ENCODE measurements at regions not wholly inside any gene's neighbourhood (a gene's known extent, or its start where the extent isn't known, plus 50 kb on each side); places are given as distances from the start of the nearest gene placed in this dataset.

DNA sequence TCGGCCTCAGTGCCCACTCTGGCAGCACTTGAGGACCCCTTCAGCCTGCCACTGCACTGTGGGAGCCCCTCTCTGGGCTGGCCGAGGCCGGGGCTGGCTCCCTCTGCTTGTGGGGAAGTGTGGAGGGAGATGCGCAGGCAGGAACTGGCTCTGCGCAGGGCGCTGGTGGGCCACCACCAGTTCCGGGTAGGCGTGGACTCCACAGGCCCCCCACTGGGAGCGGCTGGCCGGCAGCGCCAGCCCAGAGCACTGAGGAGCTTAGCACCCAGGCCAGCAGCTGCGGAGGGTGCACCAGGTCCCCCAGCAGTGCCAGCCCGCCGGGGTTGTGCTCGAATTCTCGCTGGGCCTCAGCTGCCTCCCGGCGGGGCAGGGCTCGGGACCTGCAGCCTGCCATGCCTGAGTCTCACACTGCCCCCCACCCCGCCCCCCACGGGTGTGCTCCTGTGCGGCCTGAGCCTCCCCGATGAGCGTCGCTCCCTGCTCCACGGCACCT is 216.9 kb upstream of the TACR3 start:
- Mint-ChIP-seq H3K36me3 (ENCODE audit: low read depth) (no peaks in the 10 kb centered on the region), H3K27ac (no peak overlapping the region), H3K4me1 (no peaks in the 10 kb centered on the region), H3K27me3 (peaks cover 2% of the 10 kb centered on the region), H3K9me3 (no peaks in the 10 kb centered on the region), H3K4me3 (no peak overlapping the region)
- ATAC-seq (no peak), DNase-seq (no peak)

GRCh38 chr4:103934178-103934789 is 214.5 kb upstream of the TACR3 start:
- Mint-ChIP-seq H3K36me3 (ENCODE audit: low read depth) (no peaks in the 10 kb centered on the region), H3K4me1 (no peaks in the 10 kb centered on the region), H3K4me3 (no peak overlapping the region), H3K9me3 (no peaks in the 10 kb centered on the region), H3K27ac (no peak overlapping the region), H3K27me3 (peaks cover 2% of the 10 kb centered on the region)
- no peak for ATAC-seq
- DNase-seq: peak; percentile 3

DNA sequence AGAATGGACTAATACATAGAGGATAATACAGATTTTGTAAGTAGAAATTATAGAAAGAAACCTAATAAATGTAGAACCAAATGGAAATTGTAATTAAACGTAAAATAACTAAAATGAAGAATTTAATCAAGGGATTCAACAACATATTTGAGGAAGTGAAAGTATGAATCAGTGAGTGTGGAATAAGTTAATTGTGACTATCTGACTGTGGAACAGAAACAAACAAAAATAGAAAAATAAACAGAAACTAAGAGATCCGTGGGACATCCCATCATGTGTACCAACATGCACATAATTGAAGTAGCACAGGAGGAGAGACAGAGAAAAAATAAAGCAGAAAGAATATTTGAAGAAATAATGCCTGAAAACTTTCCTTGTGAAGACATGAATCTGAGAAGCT is 208.6 kb upstream of the TACR3 start:
- no peak for ATAC-seq

GRCh38 chr4:103923551-103923950 is 203.8 kb upstream of the TACR3 start:
- Mint-ChIP-seq H3K36me3 (ENCODE audit: low read depth) (no peaks in the 10 kb centered on the region), H3K27ac (no peak overlapping the region), H3K9me3 (no peaks in the 10 kb centered on the region), H3K27me3 (no peaks in the 10 kb centered on the region), H3K4me3 (no peak overlapping the region), H3K4me1 (no peaks in the 10 kb centered on the region)
- ATAC-seq (no peak), DNase-seq (no peak)

More for the DNA sequence above, 208.6 kb upstream of the TACR3 start:
- Mint-ChIP-seq H3K27ac (no peak overlapping the region), H3K36me3 (ENCODE audit: low read depth) (no peaks in the 10 kb centered on the region), H3K27me3 (no peaks in the 10 kb centered on the region), H3K9me3 (no peaks in the 10 kb centered on the region), H3K4me1 (no peaks in the 10 kb centered on the region), H3K4me3 (no peak overlapping the region)
- DNase-seq: no peak

DNA sequence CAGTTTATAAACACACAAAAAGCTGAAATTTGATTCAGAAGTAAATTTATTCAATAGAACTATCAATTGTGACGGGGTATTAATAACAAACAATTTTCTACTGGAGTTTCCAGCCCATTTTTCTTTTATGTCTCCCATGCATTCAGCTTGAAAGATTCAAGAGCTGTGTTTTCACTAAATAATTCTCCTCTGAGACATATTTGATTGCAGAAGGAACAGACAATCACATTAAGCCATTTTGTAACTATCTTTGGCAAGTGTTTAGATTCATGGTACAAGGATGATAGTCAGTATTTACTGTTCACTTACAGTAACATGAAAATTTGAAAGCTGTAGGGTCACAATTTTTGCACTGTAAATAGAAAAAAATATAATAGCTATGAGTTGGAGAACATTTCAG is 198.4 kb upstream of the TACR3 start:
- Mint-ChIP-seq H3K27me3 (peaks cover 2% of the 10 kb centered on the region), H3K36me3 (ENCODE audit: low read depth) (no peaks in the 10 kb centered on the region), H3K9me3 (no peaks in the 10 kb centered on the region), H3K27ac (no peak overlapping the region), H3K4me1 (no peaks in the 10 kb centered on the region), H3K4me3 (no peak overlapping the region)
- ATAC-seq (no peak), DNase-seq (no peak)

DNA sequence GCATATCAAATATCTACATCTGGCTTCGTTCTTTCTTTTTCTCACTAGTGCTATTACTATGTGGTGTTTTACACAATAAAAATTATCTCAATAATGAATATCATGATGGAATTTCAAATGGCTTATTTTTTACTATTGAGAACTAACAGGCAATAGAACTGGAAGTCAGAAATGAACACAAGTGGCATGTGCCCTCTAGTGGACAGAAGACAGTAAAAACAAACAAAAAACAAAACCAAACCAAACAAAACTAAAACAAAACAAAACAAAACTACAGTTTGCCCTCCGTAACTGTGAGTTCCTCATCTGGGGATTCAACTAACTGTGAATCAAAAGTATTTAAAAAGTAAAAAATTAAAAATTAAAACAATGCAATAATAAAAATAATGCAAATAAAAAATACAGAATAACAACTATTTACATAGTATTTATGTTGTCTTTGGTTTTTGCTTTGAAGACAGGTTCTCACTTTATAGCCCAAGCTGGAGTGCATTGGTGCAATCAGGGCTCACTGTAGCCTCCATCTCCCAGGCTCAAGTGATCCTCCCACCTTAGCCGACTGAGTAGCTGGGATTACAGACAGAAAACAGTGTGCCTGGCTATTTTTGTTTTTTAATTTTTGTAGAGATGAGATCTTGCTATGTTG is 195.6 kb upstream of the TACR3 start:
- no peak for DNase-seq
- H3K4me3 Mint-ChIP-seq: no peak overlapping the region

GRCh38 chr4:103907414-103907813 is 187.6 kb upstream of the TACR3 start:
- no peaks in the 10 kb centered on the region for H3K9me3 Mint-ChIP-seq
- no peak overlapping the region for H3K4me3 Mint-ChIP-seq
- ATAC-seq (no peak), DNase-seq (no peak)
- H3K27me3 Mint-ChIP-seq: no peaks in the 10 kb centered on the region
- no peaks in the 10 kb centered on the region for H3K4me1 Mint-ChIP-seq
- no peak overlapping the region for H3K27ac Mint-ChIP-seq
- no peaks in the 10 kb centered on the region for H3K36me3 Mint-ChIP-seq (ENCODE audit: low read depth)

More for the DNA sequence above, 195.6 kb upstream of the TACR3 start:
- H3K27ac Mint-ChIP-seq: no peak overlapping the region
- H3K4me1 Mint-ChIP-seq: no peaks in the 10 kb centered on the region
- peaks cover 2% of the 10 kb centered on the region for H3K27me3 Mint-ChIP-seq
- H3K9me3 Mint-ChIP-seq: no peaks in the 10 kb centered on the region
- no peak for ATAC-seq
- H3K36me3 Mint-ChIP-seq (ENCODE audit: low read depth): no peaks in the 10 kb centered on the region

GRCh38 chr4:103904123-103904522 is 184.3 kb upstream of the TACR3 start:
- peaks cover 6% of the 10 kb centered on the region for H3K9me3 Mint-ChIP-seq
- no peak overlapping the region for H3K27ac Mint-ChIP-seq
- H3K36me3 Mint-ChIP-seq (ENCODE audit: low read depth): no peaks in the 10 kb centered on the region
- no peaks in the 10 kb centered on the region for H3K27me3 Mint-ChIP-seq
- no peaks in the 10 kb centered on the region for H3K4me1 Mint-ChIP-seq
- DNase-seq: no peak
- no peak for ATAC-seq
- no peak overlapping the region for H3K4me3 Mint-ChIP-seq

DNA sequence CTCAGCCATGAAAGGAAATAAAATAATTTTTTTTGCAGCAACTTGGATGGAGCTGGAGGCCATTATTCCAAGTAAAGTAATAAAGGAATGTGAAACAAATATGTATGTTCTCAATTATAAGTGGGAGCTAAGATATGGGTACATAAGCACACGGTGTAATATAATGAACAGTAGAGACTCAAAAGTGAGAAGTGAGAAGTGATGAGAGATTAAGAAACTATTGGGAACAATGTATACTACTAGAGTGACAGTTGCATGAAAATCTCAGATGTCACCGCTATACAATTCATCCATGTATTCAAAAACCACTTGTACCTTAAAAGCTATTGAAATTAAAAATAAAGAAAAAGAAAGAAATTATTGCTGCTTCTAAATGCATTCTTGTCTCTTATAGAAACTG is 182.9 kb upstream of the TACR3 start:
- no peaks in the 10 kb centered on the region for H3K36me3 Mint-ChIP-seq (ENCODE audit: low read depth)
- H3K4me1 Mint-ChIP-seq: no peaks in the 10 kb centered on the region
- no peak for ATAC-seq
- DNase-seq: no peak
- no peak overlapping the region for H3K27ac Mint-ChIP-seq
- no peak overlapping the region for H3K4me3 Mint-ChIP-seq
- H3K27me3 Mint-ChIP-seq: no peaks in the 10 kb centered on the region
- H3K9me3 Mint-ChIP-seq: peaks cover 7% of the 10 kb centered on the region

DNA sequence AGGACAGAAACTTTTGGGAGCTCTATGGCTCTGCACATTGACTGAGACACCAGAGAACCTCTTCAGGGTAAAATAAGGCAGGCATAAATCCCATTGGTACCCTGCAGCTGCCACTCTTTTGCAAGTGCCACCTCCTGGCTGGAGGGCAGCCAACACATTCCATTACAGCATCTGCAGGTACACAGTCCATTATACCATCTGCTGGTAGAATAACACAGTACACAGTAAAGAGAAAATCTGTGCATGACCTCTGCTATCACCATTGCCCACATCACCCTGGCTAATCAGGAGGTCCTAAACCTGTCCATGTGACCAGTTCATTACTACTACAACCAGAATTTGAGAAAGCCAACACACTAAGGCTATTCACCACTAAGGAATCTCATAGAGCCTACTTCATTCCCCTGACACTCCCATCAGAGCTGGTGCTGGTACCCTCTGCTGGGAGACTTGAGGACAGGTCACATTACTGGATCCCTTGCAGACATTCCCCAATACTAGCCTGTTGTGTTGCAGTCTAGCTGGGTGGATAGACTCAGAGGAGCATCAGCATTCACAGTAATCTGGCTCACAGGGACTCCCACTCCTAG is 176.2 kb upstream of the TACR3 start:
- DNase-seq (no peak), ATAC-seq (no peak)
- Mint-ChIP-seq H3K36me3 (ENCODE audit: low read depth) (no peaks in the 10 kb centered on the region), H3K27me3 (no peaks in the 10 kb centered on the region), H3K4me3 (no peak overlapping the region), H3K4me1 (no peaks in the 10 kb centered on the region), H3K27ac (no peak overlapping the region), H3K9me3 (peaks cover 7% of the 10 kb centered on the region)

GRCh38 chr4:103892586-103892985 is 172.8 kb upstream of the TACR3 start:
- no peak for DNase-seq
- H3K9me3 Mint-ChIP-seq: peaks cover 3% of the 10 kb centered on the region
- H3K36me3 Mint-ChIP-seq (ENCODE audit: low read depth): no peaks in the 10 kb centered on the region
- no peak overlapping the region for H3K27ac Mint-ChIP-seq
- H3K4me1 Mint-ChIP-seq: no peaks in the 10 kb centered on the region
- no peak overlapping the region for H3K4me3 Mint-ChIP-seq
- no peak for ATAC-seq
- H3K27me3 Mint-ChIP-seq: no peaks in the 10 kb centered on the region

GRCh38 chr4:103887191-103887590 is 167.4 kb upstream of the TACR3 start:
- Mint-ChIP-seq H3K27ac (no peak overlapping the region), H3K4me1 (no peaks in the 10 kb centered on the region), H3K27me3 (no peaks in the 10 kb centered on the region), H3K4me3 (no peak overlapping the region), H3K9me3 (peaks cover 3% of the 10 kb centered on the region), H3K36me3 (ENCODE audit: low read depth) (no peaks in the 10 kb centered on the region)
- ATAC-seq: no peak
- DNase-seq: no peak

DNA sequence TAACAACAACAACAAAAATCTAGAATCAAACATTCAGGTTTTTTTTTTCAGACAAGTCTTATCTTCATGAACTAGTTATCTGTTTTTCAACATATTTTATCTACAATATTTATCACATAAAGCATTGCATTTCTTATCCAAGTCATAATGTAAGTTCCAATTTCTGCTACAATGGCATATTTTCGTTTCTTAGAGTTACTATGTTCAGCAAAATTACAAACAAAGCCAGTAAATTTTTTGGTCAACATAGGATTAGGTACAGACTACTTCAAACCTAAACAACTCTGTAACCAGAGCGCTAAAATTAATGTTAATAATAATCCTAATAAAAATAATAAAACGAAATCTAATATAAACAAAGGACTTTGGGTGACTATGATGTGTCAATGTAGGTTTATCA is 165.4 kb upstream of the TACR3 start:
- H3K27me3 Mint-ChIP-seq: no peaks in the 10 kb centered on the region
- no peaks in the 10 kb centered on the region for H3K4me1 Mint-ChIP-seq
- no peak overlapping the region for H3K4me3 Mint-ChIP-seq
- peaks cover 3% of the 10 kb centered on the region for H3K9me3 Mint-ChIP-seq
- H3K36me3 Mint-ChIP-seq (ENCODE audit: low read depth): no peaks in the 10 kb centered on the region
- ATAC-seq (no peak), DNase-seq (no peak)
- H3K27ac Mint-ChIP-seq: no peak overlapping the region

DNA sequence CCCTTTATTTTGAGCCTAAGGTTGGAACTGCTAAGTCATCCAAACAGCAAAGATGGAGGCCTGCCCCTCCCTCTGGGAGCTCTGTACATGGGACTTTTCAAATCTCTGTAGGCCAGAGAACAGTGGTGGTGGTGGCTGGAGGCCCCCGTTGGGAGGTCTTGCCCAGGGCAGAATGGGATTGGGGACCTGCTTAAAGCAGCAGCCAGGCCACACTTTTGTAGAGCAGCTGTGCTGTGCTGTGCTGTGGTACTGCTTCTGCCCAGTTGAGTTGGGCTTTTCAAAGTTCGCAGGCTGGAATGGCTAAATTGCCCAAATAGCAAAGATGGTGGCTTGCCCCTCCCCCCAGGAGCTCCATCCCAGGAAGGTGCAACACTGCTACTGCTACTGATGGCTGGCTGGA is 147.5 kb upstream of the TACR3 start:
- no peak overlapping the region for H3K4me3 Mint-ChIP-seq
- no peak for DNase-seq
- no peaks in the 10 kb centered on the region for H3K36me3 Mint-ChIP-seq (ENCODE audit: low read depth)
- H3K9me3 Mint-ChIP-seq: peaks cover 7% of the 10 kb centered on the region
- no peak for ATAC-seq
- H3K27ac Mint-ChIP-seq: no peak overlapping the region
- no peaks in the 10 kb centered on the region for H3K27me3 Mint-ChIP-seq
- H3K4me1 Mint-ChIP-seq: no peaks in the 10 kb centered on the region

DNA sequence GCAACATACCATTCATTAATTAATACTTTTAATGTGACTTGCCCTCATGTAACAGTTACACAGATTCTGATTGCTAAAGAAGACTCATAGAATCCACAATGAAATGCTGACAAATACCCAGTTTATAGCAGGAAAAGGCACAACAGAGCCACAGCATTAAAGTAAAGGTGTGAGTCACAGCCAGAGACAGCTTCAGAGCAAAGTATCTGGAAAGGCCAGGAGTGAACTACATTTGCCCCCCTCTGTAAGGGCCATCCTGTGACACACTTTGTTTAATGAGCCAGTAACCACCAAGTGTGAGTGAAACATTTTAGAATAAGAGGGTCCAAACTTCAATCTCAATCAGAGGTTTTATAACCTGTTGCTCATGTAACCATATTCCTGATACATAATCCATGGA is 133.8 kb upstream of the TACR3 start:
- no peak for DNase-seq

More for the DNA sequence above, 133.8 kb upstream of the TACR3 start:
- H3K36me3 Mint-ChIP-seq (ENCODE audit: low read depth): no peaks in the 10 kb centered on the region
- no peak for ATAC-seq
- H3K9me3 Mint-ChIP-seq: peaks cover 7% of the 10 kb centered on the region
- H3K27me3 Mint-ChIP-seq: no peaks in the 10 kb centered on the region
- H3K4me3 Mint-ChIP-seq: no peak overlapping the region
- no peak overlapping the region for H3K27ac Mint-ChIP-seq
- H3K4me1 Mint-ChIP-seq: no peaks in the 10 kb centered on the region

Data from activated naive CD8-positive, alpha-beta T cell treated with anti-CD3 and anti-CD28 coated beads, Interleukin-2, amount 50 U/mL, for 24 hours (primary cell).